Hepatocyte (in vitro differentiated cells): ENCODE measurements at regions not wholly inside any gene's neighbourhood (a gene's known extent, or its start where the extent isn't known, plus 50 kb on each side); places are given as distances from the start of the nearest gene placed in this dataset.

Source experiments
- CTCF ChIP-seq: fragments of 200-600 bp; sonication (generic); IDR thresholded peaks from 2 replicates; pipeline ENCODE4 v1.5.1; 2016; ENCODE audit warnings: antibody characterized with exemption, mild to moderate bottlenecking; ENCODE audit not compliant: poor library complexity
- EZH2 ChIP-seq: fragments of 200-600 bp; sonication (generic); IDR thresholded peaks from 2 replicates; pipeline ENCODE4 v1.6.1; 2016; ENCODE audit warnings: antibody characterized with exemption, mild to moderate bottlenecking, borderline replicate concordance
- EZH2phosphoT487 ChIP-seq: fragments of 200-600 bp; sonication (generic); IDR thresholded peaks from one replicate; pipeline ENCODE4 v1.6.1; 2018; ENCODE audit warnings: antibody characterized with exemption, mild to moderate bottlenecking, low read depth, moderate library complexity; ENCODE audit not compliant: unreplicated experiment, severe bottlenecking

GRCh38 chr4:13782231-13782630 lies 154.7 kb upstream of the BOD1L1 start:
- TF ChIP-seq CTCF (no peak), EZH2 (no peak), EZH2phosphoT487 (no peak)
